ENCODE measurements at regions not wholly inside any gene's neighbourhood (a gene's known extent, or its start where the extent isn't known, plus 50 kb on each side); places are given as distances from the start of the nearest gene placed in this dataset.

DNA sequence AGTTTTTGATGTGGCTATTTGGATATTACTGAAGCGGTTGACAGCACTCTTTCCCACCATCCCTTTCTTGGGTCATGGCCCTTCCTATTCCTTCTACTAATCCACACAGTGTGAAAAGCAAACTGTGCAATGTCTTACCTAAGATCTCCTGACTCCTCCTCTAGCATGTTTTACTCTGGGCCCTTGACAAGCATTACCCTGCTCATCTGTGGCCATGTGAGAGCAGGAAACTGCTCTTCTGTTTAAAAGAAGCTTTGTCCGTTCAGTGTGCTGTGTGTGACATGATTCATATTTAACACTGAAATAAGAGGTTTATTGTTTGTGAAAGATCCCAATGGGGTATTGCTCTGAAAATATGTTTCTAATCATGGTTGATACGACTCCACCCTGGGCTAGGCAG, 1022.5 kb downstream of the AACS start:
- TF ChIP-seq, protein P1, sequence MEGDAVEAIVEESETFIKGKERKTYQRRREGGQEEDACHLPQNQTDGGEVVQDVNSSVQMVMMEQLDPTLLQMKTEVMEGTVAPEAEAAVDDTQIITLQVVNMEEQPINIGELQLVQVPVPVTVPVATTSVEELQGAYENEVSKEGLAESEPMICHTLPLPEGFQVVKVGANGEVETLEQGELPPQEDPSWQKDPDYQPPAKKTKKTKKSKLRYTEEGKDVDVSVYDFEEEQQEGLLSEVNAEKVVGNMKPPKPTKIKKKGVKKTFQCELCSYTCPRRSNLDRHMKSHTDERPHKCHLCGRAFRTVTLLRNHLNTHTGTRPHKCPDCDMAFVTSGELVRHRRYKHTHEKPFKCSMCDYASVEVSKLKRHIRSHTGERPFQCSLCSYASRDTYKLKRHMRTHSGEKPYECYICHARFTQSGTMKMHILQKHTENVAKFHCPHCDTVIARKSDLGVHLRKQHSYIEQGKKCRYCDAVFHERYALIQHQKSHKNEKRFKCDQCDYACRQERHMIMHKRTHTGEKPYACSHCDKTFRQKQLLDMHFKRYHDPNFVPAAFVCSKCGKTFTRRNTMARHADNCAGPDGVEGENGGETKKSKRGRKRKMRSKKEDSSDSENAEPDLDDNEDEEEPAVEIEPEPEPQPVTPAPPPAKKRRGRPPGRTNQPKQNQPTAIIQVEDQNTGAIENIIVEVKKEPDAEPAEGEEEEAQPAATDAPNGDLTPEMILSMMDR (conservative IDR thresholded peaks at IDR 0.05; ENCODE audit: low read depth, low read length): no peak
- TF ChIP-seq EZH2phosphoT487 (IDR thresholded peaks at IDR 0.05; ENCODE audit: borderline replicate concordance, low read length): no peak

Data from PC-3 (cell line).